ENCODE measurements at regions not wholly inside any gene's neighbourhood (a gene's known extent, or its start where the extent isn't known, plus 50 kb on each side); places are given as distances from the start of the nearest gene placed in this dataset.

GRCh38 chr6:12421596-12421995, 131.4 kb downstream of the EDN1 start:
- no peak for DNase-seq

- DNase-seq: no peak
Measured at GRCh38 chr6:12422848-12423247, 132.7 kb downstream of the EDN1 start.

- no peak for DNase-seq
Measured at GRCh38 chr6:12423832-12424231, 133.7 kb downstream of the EDN1 start.

- no peak for DNase-seq
Measured at GRCh38 chr6:12426121-12426520, 136.0 kb downstream of the EDN1 start.

GRCh38 chr6:12431023-12431422, 140.9 kb downstream of the EDN1 start:
- DNase-seq: no peak

- DNase-seq: no peak
Measured at GRCh38 chr6:12436224-12436623, 146.1 kb downstream of the EDN1 start.

- DNase-seq: no peak
Measured at GRCh38 chr6:12436683-12437082, 146.5 kb downstream of the EDN1 start.

- DNase-seq: no peak
Measured at GRCh38 chr6:12439296-12439695, 149.1 kb downstream of the EDN1 start.

- DNase-seq: no peak
Measured at GRCh38 chr6:12440981-12441380, 150.8 kb downstream of the EDN1 start.

- no peak for DNase-seq
Measured at GRCh38 chr6:12442455-12442854, 152.3 kb downstream of the EDN1 start.

GRCh38 chr6:12446394-12446793, 156.2 kb downstream of the EDN1 start:
- no peak for DNase-seq

GRCh38 chr6:12449447-12449846, 159.3 kb downstream of the EDN1 start:
- no peak for DNase-seq

GRCh38 chr6:12450467-12450866, 160.3 kb downstream of the EDN1 start:
- DNase-seq: no peak

- no peak for DNase-seq
Measured at GRCh38 chr6:12456343-12456742, 166.2 kb downstream of the EDN1 start.

GRCh38 chr6:12457094-12457493, 166.9 kb downstream of the EDN1 start:
- DNase-seq: no peak

GRCh38 chr6:12458558-12458957, 168.4 kb downstream of the EDN1 start:
- DNase-seq: no peak

GRCh38 chr6:12459945-12460661, 169.9 kb downstream of the EDN1 start:
- no peak for DNase-seq

- no peak for DNase-seq
Measured at GRCh38 chr6:12467706-12468670, 177.8 kb downstream of the EDN1 start.

- DNase-seq: peak in 1 of 56 donors; percentile 10
Measured at GRCh38 chr6:12472601-12473038, 182.5 kb downstream of the EDN1 start.

GRCh38 chr6:12473494-12473893, 183.3 kb downstream of the EDN1 start:
- DNase-seq: no peak

GRCh38 chr6:12474167-12475140, 184.3 kb downstream of the EDN1 start:
- no peak for DNase-seq
